WTC11 (cell line): ENCODE measurements at regions not wholly inside any gene's neighbourhood (a gene's known extent, or its start where the extent isn't known, plus 50 kb on each side); places are given as distances from the start of the nearest gene placed in this dataset.

Experiments used
- ATAC-seq: fragments of 200-7000 bp; cut with Tn5 transposase; 2 replicates; pipeline ENCODE4 v1.10.0; 2021; ENCODE audit warnings: mild to moderate bottlenecking, moderate library complexity
- CTCF ChIA-PET: fragments of 300-600 bp; sonication (Branson Sonifier 250); formaldehyde crosslinking; loops from one replicate; lab custom pipeline; 2021; ENCODE audit warnings: antibody characterized with exemption; lab: Charles Lee
- POLR2A ChIA-PET: fragments of 350-600 bp; sonication (Branson Sonifier 250); formaldehyde crosslinking; loops from one replicate; lab custom pipeline; 2021; ENCODE audit warnings: antibody characterized with exemption; lab: Charles Lee
- DNase-seq: peaks from one replicate; pipeline ENCODE4 v3.0.0; 2021; ENCODE audit warnings: low spot score
- H3K27ac Mint-ChIP-seq: 2 replicates; pipeline ENCODE4 v1.8.0; 2021; ENCODE audit warnings: mixed read lengths
- H3K27me3 Mint-ChIP-seq: 2 replicates; pipeline ENCODE4 v1.8.0; 2021; ENCODE audit warnings: low read depth, mild to moderate bottlenecking, moderate library complexity, mixed read lengths
- H3K36me3 Mint-ChIP-seq: 2 replicates; pipeline ENCODE4 v1.8.0; 2021; ENCODE audit warnings: mixed read lengths
- H3K4me1 Mint-ChIP-seq: 2 replicates; pipeline ENCODE4 v1.8.0; 2022; ENCODE audit warnings: mixed read lengths
- H3K4me3 Mint-ChIP-seq: 2 replicates; pipeline ENCODE4 v1.8.0; 2021; ENCODE audit warnings: mild to moderate bottlenecking, moderate library complexity, mixed read lengths
- H3K9me3 Mint-ChIP-seq: 2 replicates; pipeline ENCODE4 v1.8.0; 2021; ENCODE audit warnings: mixed read lengths
- GABPB1 ChIP-seq: sonication (generic); formaldehyde crosslinking; IDR thresholded peaks from 2 replicates; pipeline ENCODE4 v1.8.1; 2023; ENCODE audit warnings: mild to moderate bottlenecking, missing genetic modification reagents
- GTF2I ChIP-seq: fragments of 250-450 bp; sonication (Bioruptor Pico); conservative IDR thresholded peaks from 2 replicates; pipeline ENCODE4 v1.4.0; 2021; ENCODE audit warnings: mild to moderate bottlenecking
- IRF1 ChIP-seq: sonication (generic); formaldehyde crosslinking; IDR thresholded peaks from 2 replicates; pipeline ENCODE4 v1.8.0; 2023; ENCODE audit warnings: missing genetic modification reagents
- JAZF1 ChIP-seq: fragments of 250-450 bp; sonication (Bioruptor Pico); IDR thresholded peaks from 2 replicates; pipeline ENCODE4 v1.9.0; 2021; ENCODE audit warnings: moderate library complexity, mild to moderate bottlenecking, inconsistent platforms
- KAT7 ChIP-seq: sonication (generic); formaldehyde crosslinking; IDR thresholded peaks from 2 replicates; pipeline ENCODE4 v1.8.1; 2023; ENCODE audit warnings: missing genetic modification reagents, mild to moderate bottlenecking, borderline replicate concordance
- NR1H2 ChIP-seq: sonication (generic); formaldehyde crosslinking; IDR thresholded peaks from 2 replicates; pipeline ENCODE4 v1.9.0; 2021; ENCODE audit warnings: mild to moderate bottlenecking, moderate library complexity, missing genetic modification reagents
- PRRX2 ChIP-seq: fragments of 250-450 bp; sonication (Bioruptor Pico); IDR thresholded peaks from 2 replicates; pipeline ENCODE4 v1.8.0; 2021; ENCODE audit warnings: mild to moderate bottlenecking
- TCF7 ChIP-seq: sonication (generic); formaldehyde crosslinking; IDR thresholded peaks from 2 replicates; pipeline ENCODE4 v1.8.0; 2022; ENCODE audit warnings: mild to moderate bottlenecking, low read depth, missing genetic modification reagents, moderate library complexity
- ZBTB21 ChIP-seq: sonication (generic); formaldehyde crosslinking; IDR thresholded peaks from 2 replicates; pipeline ENCODE4 v1.8.1; 2023; ENCODE audit warnings: mild to moderate bottlenecking, missing genetic modification reagents, borderline replicate concordance
- ZNF138 ChIP-seq: sonication (generic); formaldehyde crosslinking; conservative IDR thresholded peaks from 2 replicates; pipeline ENCODE4 v1.8.1; 2022; ENCODE audit warnings: mild to moderate bottlenecking, moderate library complexity, missing genetic modification reagents
- ZNF263 ChIP-seq: sonication (generic); formaldehyde crosslinking; IDR thresholded peaks from 2 replicates; pipeline ENCODE4 v1.8.1; 2022; ENCODE audit warnings: low read depth, mild to moderate bottlenecking, moderate library complexity, missing genetic modification reagents
- ZNF281 ChIP-seq: sonication (generic); formaldehyde crosslinking; IDR thresholded peaks from 2 replicates; pipeline ENCODE4 v1.8.0; 2023; ENCODE audit warnings: mild to moderate bottlenecking, missing genetic modification reagents
- TF ChIP-seq, protein P1 (sequence below): sonication (generic); formaldehyde crosslinking; IDR thresholded peaks from 2 replicates; pipeline ENCODE4 v1.8.1; 2023; ENCODE audit warnings: mild to moderate bottlenecking, missing genetic modification reagents, borderline replicate concordance
- TF ChIP-seq, protein P2 (sequence below): sonication (generic); formaldehyde crosslinking; IDR thresholded peaks from 2 replicates; pipeline ENCODE4 v1.8.1; 2023; ENCODE audit warnings: mild to moderate bottlenecking, moderate library complexity, missing genetic modification reagents
- TF ChIP-seq, protein P3 (sequence below): sonication (generic); formaldehyde crosslinking; IDR thresholded peaks from 2 replicates; pipeline ENCODE4 v1.8.1; 2022; ENCODE audit warnings: low read depth, missing genetic modification reagents, borderline replicate concordance
- TF ChIP-seq, protein P4 (sequence below): sonication (generic); formaldehyde crosslinking; IDR thresholded peaks from 2 replicates; pipeline ENCODE4 v1.8.0; 2022; ENCODE audit warnings: mild to moderate bottlenecking, missing genetic modification reagents

GRCh38 chr6:85917522-85917921 lies 274.8 kb upstream of the SYNCRIP start (continued):
- TF ChIP-seq, protein P1, sequence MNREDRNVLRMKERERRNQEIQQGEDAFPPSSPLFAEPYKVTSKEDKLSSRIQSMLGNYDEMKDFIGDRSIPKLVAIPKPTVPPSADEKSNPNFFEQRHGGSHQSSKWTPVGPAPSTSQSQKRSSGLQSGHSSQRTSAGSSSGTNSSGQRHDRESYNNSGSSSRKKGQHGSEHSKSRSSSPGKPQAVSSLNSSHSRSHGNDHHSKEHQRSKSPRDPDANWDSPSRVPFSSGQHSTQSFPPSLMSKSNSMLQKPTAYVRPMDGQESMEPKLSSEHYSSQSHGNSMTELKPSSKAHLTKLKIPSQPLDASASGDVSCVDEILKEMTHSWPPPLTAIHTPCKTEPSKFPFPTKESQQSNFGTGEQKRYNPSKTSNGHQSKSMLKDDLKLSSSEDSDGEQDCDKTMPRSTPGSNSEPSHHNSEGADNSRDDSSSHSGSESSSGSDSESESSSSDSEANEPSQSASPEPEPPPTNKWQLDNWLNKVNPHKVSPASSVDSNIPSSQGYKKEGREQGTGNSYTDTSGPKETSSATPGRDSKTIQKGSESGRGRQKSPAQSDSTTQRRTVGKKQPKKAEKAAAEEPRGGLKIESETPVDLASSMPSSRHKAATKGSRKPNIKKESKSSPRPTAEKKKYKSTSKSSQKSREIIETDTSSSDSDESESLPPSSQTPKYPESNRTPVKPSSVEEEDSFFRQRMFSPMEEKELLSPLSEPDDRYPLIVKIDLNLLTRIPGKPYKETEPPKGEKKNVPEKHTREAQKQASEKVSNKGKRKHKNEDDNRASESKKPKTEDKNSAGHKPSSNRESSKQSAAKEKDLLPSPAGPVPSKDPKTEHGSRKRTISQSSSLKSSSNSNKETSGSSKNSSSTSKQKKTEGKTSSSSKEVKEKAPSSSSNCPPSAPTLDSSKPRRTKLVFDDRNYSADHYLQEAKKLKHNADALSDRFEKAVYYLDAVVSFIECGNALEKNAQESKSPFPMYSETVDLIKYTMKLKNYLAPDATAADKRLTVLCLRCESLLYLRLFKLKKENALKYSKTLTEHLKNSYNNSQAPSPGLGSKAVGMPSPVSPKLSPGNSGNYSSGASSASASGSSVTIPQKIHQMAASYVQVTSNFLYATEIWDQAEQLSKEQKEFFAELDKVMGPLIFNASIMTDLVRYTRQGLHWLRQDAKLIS: no peak
- TF ChIP-seq KAT7 (CRISPR knock-in tag): no peak
- TF ChIP-seq ZNF263 (CRISPR knock-in tag): no peak
- TF ChIP-seq ZNF281 (CRISPR knock-in tag): no peak
- no peak for TF ChIP-seq ZNF138 (CRISPR knock-in tag)
- no peak for TF ChIP-seq IRF1 (CRISPR knock-in tag)
- TF ChIP-seq, all 79 proteins: peak for 0

- DNase-seq (no peak), ATAC-seq (no peak)
- Mint-ChIP-seq H3K27ac (no peak overlapping the region), H3K27me3 (no peaks in the 10 kb centered on the region; the same call in 1 of the 2 replicates), H3K9me3 (peaks cover 17% of the 10 kb centered on the region), H3K36me3 (peaks cover 16% of the 10 kb centered on the region; the same call in 1 of the 2 replicates), H3K4me1 (no peaks in the 10 kb centered on the region), H3K4me3 (no peak overlapping the region)
- TF ChIP-seq GTF2I (CRISPR knock-in tag): no peak
- TF ChIP-seq, protein P2, sequence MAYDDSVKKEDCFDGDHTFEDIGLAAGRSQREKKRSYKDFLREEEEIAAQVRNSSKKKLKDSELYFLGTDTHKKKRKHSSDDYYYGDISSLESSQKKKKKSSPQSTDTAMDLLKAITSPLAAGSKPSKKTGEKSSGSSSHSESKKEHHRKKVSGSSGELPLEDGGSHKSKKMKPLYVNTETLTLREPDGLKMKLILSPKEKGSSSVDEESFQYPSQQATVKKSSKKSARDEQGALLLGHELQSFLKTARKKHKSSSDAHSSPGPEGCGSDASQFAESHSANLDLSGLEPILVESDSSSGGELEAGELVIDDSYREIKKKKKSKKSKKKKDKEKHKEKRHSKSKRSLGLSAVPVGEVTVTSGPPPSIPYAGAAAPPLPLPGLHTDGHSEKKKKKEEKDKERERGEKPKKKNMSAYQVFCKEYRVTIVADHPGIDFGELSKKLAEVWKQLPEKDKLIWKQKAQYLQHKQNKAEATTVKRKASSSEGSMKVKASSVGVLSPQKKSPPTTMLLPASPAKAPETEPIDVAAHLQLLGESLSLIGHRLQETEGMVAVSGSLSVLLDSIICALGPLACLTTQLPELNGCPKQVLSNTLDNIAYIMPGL (CRISPR knock-in tag): no peak
- TF ChIP-seq, protein P3, sequence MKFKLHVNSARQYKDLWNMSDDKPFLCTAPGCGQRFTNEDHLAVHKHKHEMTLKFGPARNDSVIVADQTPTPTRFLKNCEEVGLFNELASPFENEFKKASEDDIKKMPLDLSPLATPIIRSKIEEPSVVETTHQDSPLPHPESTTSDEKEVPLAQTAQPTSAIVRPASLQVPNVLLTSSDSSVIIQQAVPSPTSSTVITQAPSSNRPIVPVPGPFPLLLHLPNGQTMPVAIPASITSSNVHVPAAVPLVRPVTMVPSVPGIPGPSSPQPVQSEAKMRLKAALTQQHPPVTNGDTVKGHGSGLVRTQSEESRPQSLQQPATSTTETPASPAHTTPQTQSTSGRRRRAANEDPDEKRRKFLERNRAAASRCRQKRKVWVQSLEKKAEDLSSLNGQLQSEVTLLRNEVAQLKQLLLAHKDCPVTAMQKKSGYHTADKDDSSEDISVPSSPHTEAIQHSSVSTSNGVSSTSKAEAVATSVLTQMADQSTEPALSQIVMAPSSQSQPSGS (CRISPR knock-in tag): no peak
- no peak for TF ChIP-seq NR1H2
- no peak for TF ChIP-seq KAT7 (CRISPR knock-in tag)
- TF ChIP-seq GABPB1 (CRISPR knock-in tag): no peak
- TF ChIP-seq JAZF1 (CRISPR knock-in tag): no peak
- TF ChIP-seq, protein P4, sequence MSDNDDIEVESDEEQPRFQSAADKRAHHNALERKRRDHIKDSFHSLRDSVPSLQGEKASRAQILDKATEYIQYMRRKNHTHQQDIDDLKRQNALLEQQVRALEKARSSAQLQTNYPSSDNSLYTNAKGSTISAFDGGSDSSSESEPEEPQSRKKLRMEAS (CRISPR knock-in tag): no peak
- TF ChIP-seq ZNF281 (CRISPR knock-in tag): no peak
- TF ChIP-seq PRRX2 (CRISPR knock-in tag): no peak
- TF ChIP-seq ZBTB21 (CRISPR knock-in tag): no peak
- no peak for TF ChIP-seq TCF7 (CRISPR knock-in tag)
- ChIA-PET CTCF (no interaction called here), POLR2A (no interaction called here)
Measured at GRCh38 chr6:85913001-85913400, 270.3 kb upstream of the SYNCRIP start.
